ENCODE measurements at regions not wholly inside any gene's neighbourhood (a gene's known extent, or its start where the extent isn't known, plus 50 kb on each side); places are given as distances from the start of the nearest gene placed in this dataset.

GRCh38 chr18:78554944-78555608, 424.5 kb upstream of the SALL3 start:
- TF ChIP-seq CTCF (IDR thresholded peaks at IDR 0.05; ENCODE audit: low read depth, low read length) (no peak), POLR2A (IDR thresholded peaks at IDR 0.05; ENCODE audit: extremely low read depth, insufficient read length) (no peak), MAX (IDR thresholded peaks at IDR 0.05; ENCODE audit: low read depth, low read length) (no peak)
